Bronchial epithelial cell (primary cell): ENCODE measurements at regions not wholly inside any gene's neighbourhood (a gene's known extent, or its start where the extent isn't known, plus 50 kb on each side); places are given as distances from the start of the nearest gene placed in this dataset.

Source experiments
- DNase-seq: peaks from one replicate; pipeline ENCODE4 v3.0.0-alpha.2; 2010; ENCODE audit warnings: low read depth
- FAIRE-seq: peaks from 2 replicates; lab custom pipeline; 2011; peaks lifted over from hg19 to GRCh38; lab: Jason Lieb, UNC
- H3K27me3 ChIP-seq: 2 replicates; pipeline ENCODE4 v1.5.1; 2011; ENCODE audit warnings: low read length; ENCODE audit not compliant: control insufficient read depth, insufficient read depth
- H3K36me3 ChIP-seq: 2 replicates; pipeline ENCODE4 v1.5.1; 2011; ENCODE audit warnings: low read length; ENCODE audit not compliant: control insufficient read depth, insufficient read depth
- H3K4me3 ChIP-seq: 2 replicates; pipeline ENCODE4 v1.5.1; 2011; ENCODE audit warnings: mild to moderate bottlenecking, low read depth, low read length, control low read depth
- CTCF ChIP-seq: IDR thresholded peaks from 2 replicates; pipeline ENCODE4 v1.5.1; 2011; ENCODE audit warnings: mild to moderate bottlenecking, moderate library complexity, low read length, control low read depth, inconsistent platforms; ENCODE audit not compliant: insufficient read depth, severe bottlenecking

GRCh38 chr2:238589591-238590460 lies 163.1 kb downstream of the ASB1 start:
- H3K4me3 ChIP-seq = no peak overlapping the region
- no peaks in the 10 kb centered on the region for H3K27me3 ChIP-seq
- no peak for FAIRE-seq
- H3K36me3 ChIP-seq = no peaks in the 10 kb centered on the region
- TF ChIP-seq CTCF = no peak
- DNase-seq = no peak

GRCh38 chr2:238591732-238592131 lies 165.0 kb downstream of the ASB1 start:
- TF ChIP-seq CTCF = no peak
- Histone ChIP-seq H3K36me3 (no peaks in the 10 kb centered on the region), H3K27me3 (no peaks in the 10 kb centered on the region), H3K4me3 (no peak overlapping the region)
- FAIRE-seq (no peak), DNase-seq (no peak)

- DNase-seq (no peak), FAIRE-seq (no peak)
- H3K27me3 ChIP-seq = peaks cover 1% of the 10 kb centered on the region
- no peak for TF ChIP-seq CTCF
- H3K4me3 ChIP-seq = no peak overlapping the region
- H3K36me3 ChIP-seq = no peaks in the 10 kb centered on the region
Measured at GRCh38 chr2:238593236-238593635, 166.5 kb downstream of the ASB1 start.

- Histone ChIP-seq H3K4me3 (no peak overlapping the region), H3K27me3 (peaks cover 3% of the 10 kb centered on the region), H3K36me3 (no peaks in the 10 kb centered on the region)
- no peak for TF ChIP-seq CTCF
- FAIRE-seq = no peak
- no peak for DNase-seq
Measured at GRCh38 chr2:238593678-238594077, 167.0 kb downstream of the ASB1 start.

- no peak for DNase-seq
- no peak for FAIRE-seq
- Histone ChIP-seq H3K36me3 (no peaks in the 10 kb centered on the region), H3K4me3 (no peak overlapping the region), H3K27me3 (peaks cover 5% of the 10 kb centered on the region)
- no peak for TF ChIP-seq CTCF
Measured at GRCh38 chr2:238594796-238595749, 168.3 kb downstream of the ASB1 start.
